Esophagus squamous epithelium (tissue), 5 donors: ENCODE measurements at regions not wholly inside any gene's neighbourhood (a gene's known extent, or its start where the extent isn't known, plus 50 kb on each side); places are given as distances from the start of the nearest gene placed in this dataset.

Experiments used
- DNase-seq: peaks from one replicate; lab custom pipeline; 2025; lab: John Stamatoyannopoulos, UW
- H3K27ac ChIP-seq, 4 donors: fragments of 200-600 bp; sonication (generic); one replicate each; pipeline ENCODE4 v1.5.1; 2016 to 2019; ENCODE audit warnings: mild to moderate bottlenecking in 1 of 4
- H3K27me3 ChIP-seq, 4 donors: fragments of 200-600 bp; sonication (generic); 1 replicate in 3 of 4; 2 replicates in 1 of 4; pipeline versions ENCODE4 v1.5.1 to v1.6.0; 2017 to 2021; ENCODE audit warnings: antibody characterized with exemption in 1 of 4
- H3K36me3 ChIP-seq, 3 donors: fragments of 200-600 bp; sonication (generic); one replicate each; pipeline ENCODE4 v1.5.1; 2016 to 2019
- H3K4me1 ChIP-seq, 3 donors: fragments of 200-600 bp; sonication (generic); one replicate each; pipeline ENCODE4 v1.5.1; 2017 to 2019
- H3K4me3 ChIP-seq, 4 donors: fragments of 200-600 bp; sonication (generic); 1 replicate in 3 of 4; 2 replicates in 1 of 4; pipeline ENCODE4 v1.5.1; 2016 to 2019; ENCODE audit warnings: mild to moderate bottlenecking in 2 of 4, moderate library complexity in 1 of 4
- H3K9me3 ChIP-seq, 3 donors: fragments of 200-600 bp; sonication (generic); one replicate each; pipeline ENCODE4 v1.5.1; 2016 to 2019
- CTCF ChIP-seq, 6 experiments: fragments of 450-650 bp in 4 of 6; fragments of 200-600 bp in 2 of 6; sonication (generic) in 2 of 6; IDR thresholded peaks; one replicate each; pipeline ENCODE4 v1.5.1; 2016 to 2019; ENCODE audit warnings: antibody characterized with exemption in 6 of 6, mild to moderate bottlenecking in 4 of 6, moderate library complexity in 4 of 6
- POLR2A ChIP-seq, 4 donors: fragments of 450-650 bp; IDR thresholded peaks; one replicate each; pipeline ENCODE4 v1.6.1; 2017; ENCODE audit warnings: antibody characterized with exemption in 4 of 4, mild to moderate bottlenecking in 4 of 4, moderate library complexity in 3 of 4
- WGBS, 2 donors: methylation state at CpG; one replicate each; pipeline ENCODE4 v1.1.5; 2018; 5-methylcytosine and 5-hydroxymethylcytosine counted together
- intact Hi-C: fragments of 100-400 bp; cut with DNase I; formaldehyde crosslinking; loops from one replicate; pipeline ENCODE4 v1.15.0; 2022
- donor health status: DM: yes; HTN: yes; CAD: no.

DNA sequence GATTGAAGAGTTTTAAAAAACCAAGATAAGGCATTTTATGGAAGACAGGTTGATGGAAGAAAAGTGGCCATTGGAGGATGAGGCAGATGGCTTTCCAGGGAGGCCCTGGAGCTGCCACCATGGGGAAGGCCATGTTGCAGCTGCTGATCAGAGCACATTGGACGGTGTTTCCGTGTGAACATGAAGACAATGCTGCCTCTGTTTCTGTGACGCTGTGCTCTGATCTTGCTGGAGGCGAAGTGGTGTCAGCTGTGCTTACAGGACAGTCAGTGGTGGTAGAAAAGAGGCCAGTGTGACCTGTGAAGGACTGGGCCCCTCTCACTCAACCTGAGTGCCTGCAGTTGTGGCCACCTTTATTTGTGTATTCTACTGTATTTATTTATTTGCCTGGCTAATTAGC is 132.9 kb downstream of the FAM204A start:
- TF ChIP-seq CTCF (IDR thresholded peaks at IDR 0.05): no peak
- no peak for TF ChIP-seq POLR2A (IDR thresholded peaks at IDR 0.05)
- Histone ChIP-seq H3K4me3 (no peak overlapping the region), H3K4me1 (no peaks in the 10 kb centered on the region), H3K27ac (no peak overlapping the region), H3K27me3 (no peaks in the 10 kb centered on the region), H3K9me3 (no peaks in the 10 kb centered on the region), H3K36me3 (no peaks in the 10 kb centered on the region)
- DNase-seq: no peak
- WGBS, 2 donors: 56 to 74% methylated on average over 4 of the region's 4 CpGs
- intact Hi-C loops: no loop called here

DNA sequence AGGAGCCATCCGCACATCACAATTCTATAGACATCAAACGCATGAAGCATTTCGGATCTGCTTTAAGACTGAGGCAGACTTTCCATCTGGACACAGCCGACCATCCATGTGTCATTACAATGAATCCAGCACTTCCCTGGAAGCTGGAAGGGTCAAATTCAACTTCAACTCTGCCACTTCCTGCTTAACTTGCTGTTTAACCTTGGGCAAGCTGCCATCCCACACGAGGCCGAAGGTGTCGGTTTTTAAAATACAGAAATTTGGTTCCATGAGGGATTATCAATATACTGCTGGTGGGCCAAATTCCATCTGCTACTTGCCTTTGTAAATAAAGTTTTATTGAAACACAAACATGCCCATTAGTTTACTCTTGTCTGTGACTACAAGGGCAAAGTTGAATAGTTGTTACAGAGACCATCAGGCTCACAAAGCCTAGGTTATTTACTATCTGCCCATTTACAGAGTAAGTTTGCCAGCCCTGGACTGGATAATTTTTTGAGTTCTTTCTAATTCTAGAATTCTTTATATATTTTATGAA is 134.6 kb downstream of the FAM204A start:
- Histone ChIP-seq H3K27ac (no peak overlapping the region), H3K36me3 (no peaks in the 10 kb centered on the region), H3K27me3 (no peaks in the 10 kb centered on the region), H3K9me3 (no peaks in the 10 kb centered on the region), H3K4me3 (no peak overlapping the region), H3K4me1 (no peaks in the 10 kb centered on the region)
- TF ChIP-seq CTCF (IDR thresholded peaks at IDR 0.05) (no peak), POLR2A (IDR thresholded peaks at IDR 0.05) (no peak)
- 74 to 82% methylated on average over 7 of the region's 7 CpGs for WGBS, 2 donors
- no peak for DNase-seq
- intact Hi-C loops: no loop called here

GRCh38 chr10:118204292-118204943 is 137.7 kb downstream of the FAM204A start:
- TF ChIP-seq POLR2A (IDR thresholded peaks at IDR 0.05): no peak
- WGBS, 2 donors: 58 to 60% methylated on average over 2 to 3 of the region's 3 CpGs
- H3K9me3 ChIP-seq: no peaks in the 10 kb centered on the region
- intact Hi-C loops: no loop called here
- no peak overlapping the region for H3K27ac ChIP-seq
- no peaks in the 10 kb centered on the region for H3K27me3 ChIP-seq
- DNase-seq: no peak
- no peaks in the 10 kb centered on the region for H3K4me1 ChIP-seq
- H3K36me3 ChIP-seq: no peaks in the 10 kb centered on the region
- no peak overlapping the region for H3K4me3 ChIP-seq

DNA sequence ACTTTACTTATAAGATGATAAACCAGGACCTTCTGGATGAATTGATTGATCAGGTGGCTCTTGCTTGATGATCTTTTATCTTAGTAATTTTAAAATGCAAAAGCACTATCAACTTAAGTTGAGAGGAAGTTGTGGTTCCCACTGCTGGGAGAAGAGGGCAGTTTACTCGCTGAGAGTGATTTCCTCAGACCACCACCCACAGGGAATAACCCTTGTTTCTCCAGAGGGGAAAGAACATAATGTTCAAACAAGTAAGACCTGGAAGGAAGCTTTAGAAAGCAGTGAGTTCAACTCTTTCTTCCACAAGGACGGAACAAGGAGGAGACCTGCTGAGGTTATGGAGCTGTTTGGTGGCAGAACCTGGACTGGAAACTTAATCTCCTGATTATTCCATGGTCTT is 138.7 kb downstream of the FAM204A start:
- TF ChIP-seq POLR2A (IDR thresholded peaks at IDR 0.05): no peak
- TF ChIP-seq CTCF (IDR thresholded peaks at IDR 0.05): no peak
- Histone ChIP-seq H3K9me3 (no peaks in the 10 kb centered on the region), H3K27me3 (no peaks in the 10 kb centered on the region), H3K36me3 (no peaks in the 10 kb centered on the region), H3K4me3 (no peak overlapping the region), H3K4me1 (no peaks in the 10 kb centered on the region), H3K27ac (no peak overlapping the region)
- 42 to 77% methylated on average over 2 of the region's 2 CpGs for WGBS, 2 donors
- intact Hi-C loops: no loop called here
- no peak for DNase-seq

GRCh38 chr10:118195729-118196128 is 146.4 kb downstream of the FAM204A start:
- TF ChIP-seq POLR2A (IDR thresholded peaks at IDR 0.05) (no peak), CTCF (IDR thresholded peaks at IDR 0.05) (no peak)
- WGBS, 2 donors: 64 to 67% methylated on average over 2 of the region's 2 CpGs
- Histone ChIP-seq H3K27ac (no peak overlapping the region), H3K9me3 (no peaks in the 10 kb centered on the region), H3K4me1 (no peaks in the 10 kb centered on the region), H3K4me3 (no peak overlapping the region), H3K36me3 (no peaks in the 10 kb centered on the region), H3K27me3 (no peaks in the 10 kb centered on the region)
- no peak for DNase-seq
- intact Hi-C loops: no loop called here
